Colon (tissue), 2 donors: ENCODE measurements at regions not wholly inside any gene's neighbourhood (a gene's known extent, or its start where the extent isn't known, plus 50 kb on each side); places are given as distances from the start of the nearest gene placed in this dataset.

ENCODE experiments used
- FAIRE-seq: peaks from 2 replicates; lab custom pipeline; 2012; peaks lifted over from hg19 to GRCh38; lab: Jason Lieb, UNC
- donor health status: control.
- donor health status: control.

GRCh38 chr16:9378876-9379275 is 287.4 kb downstream of the HAPSTR1 start:
- no peak for FAIRE-seq

GRCh38 chr16:9380221-9380620 is 288.8 kb downstream of the HAPSTR1 start:
- FAIRE-seq = no peak

- FAIRE-seq = no peak
These were observed 290.0 kb downstream of the HAPSTR1 start for GRCh38 chr16:9381399-9381798.

- no peak for FAIRE-seq
These were observed 290.5 kb downstream of the HAPSTR1 start for GRCh38 chr16:9381905-9382304.

- FAIRE-seq = no peak
These were observed 291.8 kb downstream of the HAPSTR1 start for GRCh38 chr16:9383281-9383680.

GRCh38 chr16:9384141-9384540 is 292.7 kb downstream of the HAPSTR1 start:
- FAIRE-seq = no peak

- FAIRE-seq = no peak
These were observed 298.2 kb downstream of the HAPSTR1 start for GRCh38 chr16:9389543-9390207.

GRCh38 chr16:9392956-9393355 is 301.5 kb downstream of the HAPSTR1 start:
- no peak for FAIRE-seq

GRCh38 chr16:9393591-9393990 is 302.1 kb downstream of the HAPSTR1 start:
- FAIRE-seq = no peak

- FAIRE-seq = no peak
These were observed 304.5 kb downstream of the HAPSTR1 start for GRCh38 chr16:9395958-9396359.

GRCh38 chr16:9399573-9399972 is 308.1 kb downstream of the HAPSTR1 start:
- no peak for FAIRE-seq

GRCh38 chr16:9401173-9401572 is 309.7 kb downstream of the HAPSTR1 start:
- FAIRE-seq = no peak

GRCh38 chr16:9402293-9402860 is 310.9 kb downstream of the HAPSTR1 start:
- FAIRE-seq = no peak

- no peak for FAIRE-seq
These were observed 313.4 kb downstream of the HAPSTR1 start for GRCh38 chr16:9404811-9405210.

GRCh38 chr16:9406038-9406712 is 314.7 kb downstream of the HAPSTR1 start:
- FAIRE-seq = no peak

- no peak for FAIRE-seq
These were observed 315.8 kb downstream of the HAPSTR1 start for GRCh38 chr16:9407206-9407758.

- FAIRE-seq = no peak
These were observed 316.9 kb downstream of the HAPSTR1 start for GRCh38 chr16:9408297-9408878.

- FAIRE-seq = no peak
These were observed 318.4 kb downstream of the HAPSTR1 start for GRCh38 chr16:9409560-9410493.

GRCh38 chr16:9411426-9411825 is 320.0 kb downstream of the HAPSTR1 start:
- FAIRE-seq = no peak

- FAIRE-seq = no peak
These were observed 320.8 kb downstream of the HAPSTR1 start for GRCh38 chr16:9412031-9412914.

- no peak for FAIRE-seq
These were observed 321.4 kb downstream of the HAPSTR1 start for GRCh38 chr16:9412915-9413264.
